HG02623 (cell line): ENCODE measurements at regions not wholly inside any gene's neighbourhood (a gene's known extent, or its start where the extent isn't known, plus 50 kb on each side); places are given as distances from the start of the nearest gene placed in this dataset.

Experiments used
- ATAC-seq: cut with Tn5 transposase; IDR thresholded peaks from one replicate; pipeline ENCODE4 v1.9.1; 2021; ENCODE audit warnings: moderate library complexity; ENCODE audit not compliant: unreplicated experiment

DNA sequence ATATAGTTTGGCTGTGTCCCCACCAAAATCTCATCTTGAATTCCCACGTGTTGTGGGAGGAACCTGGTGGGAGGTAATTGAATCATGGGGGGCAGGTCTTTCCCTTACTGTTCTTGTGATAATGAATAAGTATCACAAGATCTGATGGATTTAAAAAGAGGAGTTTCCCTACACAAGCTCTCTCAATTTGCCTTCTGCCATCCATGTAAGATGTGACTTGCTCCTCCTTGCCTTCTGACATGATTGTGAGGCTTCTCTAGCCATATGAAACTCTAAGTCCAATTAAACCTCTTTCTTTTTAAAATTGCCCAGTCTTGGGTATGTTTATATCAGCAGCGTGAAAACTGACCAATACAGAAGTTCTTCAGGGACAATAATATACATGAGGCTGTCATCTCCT is 425.1 kb downstream of the PABPC4L start:
- ATAC-seq, result no peak

DNA sequence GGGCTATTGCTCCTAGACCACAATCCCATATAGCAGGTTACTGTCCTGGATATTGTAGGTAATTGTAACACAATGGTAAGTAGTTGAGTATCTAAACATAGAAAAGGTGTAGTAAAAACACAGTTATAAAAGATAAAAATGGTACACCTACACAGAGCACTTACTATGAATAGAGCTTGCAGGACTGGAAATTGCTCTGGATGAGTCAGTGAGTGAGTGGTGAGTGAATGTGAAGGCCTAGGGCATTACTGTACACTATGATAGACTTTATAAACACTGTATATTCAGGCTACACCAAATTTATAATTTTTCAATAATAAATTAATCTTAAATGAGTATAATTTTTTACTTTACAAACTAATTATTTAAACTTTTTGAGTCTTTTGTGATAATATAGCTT is 425.7 kb downstream of the PABPC4L start:
- ATAC-seq, result no peak

DNA sequence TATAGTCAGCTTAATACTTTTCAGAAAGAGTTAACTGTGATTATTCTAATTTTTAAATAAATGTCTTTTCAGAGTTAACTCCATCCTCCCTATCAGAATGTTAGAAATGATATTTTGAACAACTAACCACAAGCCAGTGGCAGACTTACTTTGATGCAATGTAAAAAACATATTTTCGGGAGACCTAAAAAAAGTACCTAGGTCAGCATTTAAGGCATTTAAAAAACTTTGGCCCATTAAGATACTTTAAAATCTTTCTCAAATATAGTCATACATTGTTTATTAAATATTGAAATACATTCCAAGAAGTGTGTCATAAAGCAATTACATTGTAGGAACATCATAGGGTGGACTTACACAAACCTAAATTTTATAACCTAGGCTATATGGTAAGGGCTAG is 426.1 kb downstream of the PABPC4L start:
- ATAC-seq, result no peak

DNA sequence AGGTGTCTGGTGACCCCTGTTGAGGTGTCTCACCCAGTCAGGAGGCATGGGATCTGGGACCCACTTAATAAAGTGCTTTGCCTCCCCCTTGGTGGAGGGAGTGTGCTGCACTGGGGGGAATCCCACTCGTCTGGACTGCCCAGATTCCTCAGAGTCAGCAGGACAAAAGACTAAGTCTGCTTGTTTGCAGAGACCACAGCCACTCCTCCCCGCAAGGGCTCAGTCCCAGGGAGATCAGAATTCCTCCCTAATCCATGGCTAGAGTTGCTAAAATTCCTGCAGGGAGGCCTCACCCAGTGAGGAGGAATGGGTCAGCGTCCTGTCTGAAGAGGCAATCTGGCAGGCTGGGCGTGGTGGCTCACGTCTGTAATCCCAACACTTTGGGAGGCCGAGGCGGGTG is 442.2 kb downstream of the PABPC4L start:
- ATAC-seq, result no peak

DNA sequence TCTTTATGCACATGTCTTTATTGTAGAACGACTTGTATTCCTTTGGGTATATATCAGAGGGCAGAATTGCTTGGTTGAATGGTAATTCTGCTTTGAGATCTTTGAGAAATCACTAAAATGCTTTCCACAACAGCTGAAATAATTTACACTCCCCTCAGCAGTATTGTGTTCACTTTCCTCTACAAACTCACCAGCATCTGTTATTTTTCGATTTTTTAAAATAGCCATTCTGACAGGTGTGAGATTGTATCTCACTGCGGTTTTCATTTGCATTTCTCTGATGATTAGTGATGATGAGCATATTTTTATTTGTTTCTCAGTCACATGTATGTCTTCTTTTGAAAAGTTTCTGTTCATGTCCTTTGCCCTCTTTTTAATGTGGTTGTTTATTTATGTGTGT is 459.8 kb downstream of the PABPC4L start:
- ATAC-seq, result no peak

DNA sequence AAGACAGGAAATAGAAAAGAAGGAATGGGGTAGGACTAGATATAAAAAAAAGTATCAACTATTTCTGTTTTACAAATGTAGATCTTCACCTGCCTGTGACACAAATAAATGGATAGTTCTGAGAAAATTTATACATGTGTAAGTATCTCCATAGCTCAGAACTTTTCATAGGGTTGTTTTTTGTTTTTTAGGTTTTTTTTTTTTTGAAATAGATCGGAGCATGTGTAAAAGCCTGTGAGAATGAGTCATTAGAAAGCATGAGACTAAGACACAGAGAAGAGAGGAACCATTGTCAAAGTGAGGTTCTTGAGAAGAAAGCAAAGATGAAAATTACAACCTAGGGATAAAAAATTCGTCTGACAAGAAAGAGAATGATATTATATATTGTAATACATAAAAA is 481.6 kb downstream of the PABPC4L start:
- ATAC-seq, result no peak

DNA sequence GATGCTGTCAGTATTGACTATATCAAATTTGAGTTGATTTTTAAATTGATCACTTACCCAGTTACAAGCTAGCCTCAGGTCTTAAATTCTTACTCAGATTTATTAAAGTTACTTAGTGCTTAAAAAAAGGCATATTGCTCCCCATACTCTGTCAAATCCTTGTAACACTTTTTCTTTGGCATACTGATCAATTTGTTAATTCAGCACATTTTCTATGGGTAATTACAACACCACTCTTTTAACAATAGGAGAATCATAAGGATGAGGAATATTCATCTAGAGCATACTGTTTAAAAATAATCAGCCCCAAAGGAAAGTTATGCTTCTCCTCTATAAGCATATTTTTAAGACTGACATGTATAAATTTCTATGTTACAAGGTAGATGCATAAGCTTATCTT is 482.5 kb downstream of the PABPC4L start:
- ATAC-seq, result no peak

DNA sequence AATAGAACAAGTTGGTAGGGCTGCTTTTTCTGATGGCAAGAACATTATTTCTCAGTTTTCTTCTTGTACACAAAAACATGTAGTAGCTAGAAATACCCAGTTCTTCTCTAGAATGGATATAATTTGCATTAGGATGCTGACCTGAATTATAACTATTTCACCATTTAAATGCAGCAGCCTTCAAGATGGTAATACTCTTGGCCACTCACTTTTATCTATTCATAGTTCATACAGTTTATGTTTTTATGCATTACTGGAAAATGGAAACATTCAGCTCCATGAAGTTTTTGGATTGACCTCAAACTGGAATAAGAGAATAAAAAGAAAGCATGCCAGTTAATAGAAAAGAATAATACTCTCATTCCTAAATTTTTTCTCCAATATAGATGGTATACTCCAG is 487.4 kb downstream of the PABPC4L start:
- ATAC-seq, result no peak

DNA sequence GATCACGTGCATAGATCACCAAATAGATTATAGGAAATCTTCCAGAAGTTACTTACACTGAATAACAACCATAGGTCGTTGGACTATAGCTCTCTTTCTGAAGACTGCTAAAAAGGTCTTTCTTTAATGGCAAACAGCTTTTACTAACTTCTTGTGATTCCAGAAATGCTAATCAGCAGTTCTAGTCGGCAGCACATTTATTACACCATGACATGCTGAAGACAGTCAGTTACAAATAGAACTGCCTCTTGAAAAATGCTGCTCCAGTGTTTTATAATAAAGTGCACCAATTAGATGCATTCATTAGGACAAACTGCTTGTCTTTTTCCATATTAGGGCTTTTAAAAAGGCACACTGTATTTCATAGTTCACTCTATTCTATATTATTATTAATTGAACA is 488.2 kb downstream of the PABPC4L start:
- no peak for ATAC-seq

DNA sequence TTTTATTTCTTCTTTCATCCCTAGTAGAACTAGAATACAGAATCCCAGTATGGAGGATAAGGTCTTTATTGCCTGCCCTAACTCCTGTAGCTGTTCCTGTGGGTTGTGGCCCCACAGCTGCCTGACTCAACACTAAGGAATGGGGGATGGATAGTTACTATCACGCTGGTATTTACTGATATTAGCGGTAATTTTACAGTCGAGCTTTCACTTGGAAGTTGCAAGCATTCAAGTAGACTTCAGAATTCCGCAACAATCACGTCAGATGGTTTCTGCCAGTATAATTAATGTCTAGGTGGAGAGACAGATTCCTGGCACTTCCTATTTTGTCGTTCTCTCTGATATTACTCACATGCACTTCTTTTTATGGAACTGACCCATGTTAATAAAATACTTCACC is 489.8 kb downstream of the PABPC4L start:
- ATAC-seq, result no peak

DNA sequence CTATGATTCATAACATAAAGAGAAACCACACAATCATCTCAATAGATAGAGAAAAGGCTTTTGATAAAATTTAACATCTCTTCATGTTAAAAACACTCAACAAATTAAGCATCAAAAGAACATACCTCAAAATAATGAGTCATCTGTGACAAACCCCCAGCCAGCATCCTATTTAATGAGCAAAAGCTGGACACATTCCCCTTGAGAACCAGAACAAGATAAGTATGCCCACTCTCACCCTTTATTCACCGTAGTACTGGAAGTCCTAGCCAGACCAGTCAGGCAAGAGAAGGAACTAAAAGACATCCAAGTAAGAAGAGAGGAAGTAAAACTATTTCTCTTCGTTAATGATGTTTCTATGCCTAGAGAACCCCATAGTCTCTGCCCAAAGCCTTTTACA is 507.2 kb downstream of the PABPC4L start:
- ATAC-seq, result no peak

DNA sequence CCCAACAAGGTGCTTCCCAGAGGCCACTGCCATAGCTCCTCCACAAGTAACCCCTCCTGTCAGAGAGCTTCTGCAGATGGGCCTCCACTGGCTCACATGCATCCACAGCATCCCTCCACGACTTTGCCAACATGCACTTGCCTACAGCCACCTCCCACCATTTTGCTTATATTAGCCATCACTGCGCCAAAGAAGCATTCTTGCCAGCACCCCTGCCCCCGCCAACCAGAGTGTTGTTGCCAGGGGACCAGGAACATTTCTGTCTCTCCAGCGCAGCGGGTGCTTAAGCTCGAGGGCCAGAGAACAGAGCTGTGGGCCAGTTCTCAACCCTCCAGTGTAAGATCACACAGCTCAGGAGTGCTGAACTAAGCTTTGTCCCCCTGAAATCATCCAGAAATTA is 517.6 kb downstream of the PABPC4L start:
- ATAC-seq, result no peak

DNA sequence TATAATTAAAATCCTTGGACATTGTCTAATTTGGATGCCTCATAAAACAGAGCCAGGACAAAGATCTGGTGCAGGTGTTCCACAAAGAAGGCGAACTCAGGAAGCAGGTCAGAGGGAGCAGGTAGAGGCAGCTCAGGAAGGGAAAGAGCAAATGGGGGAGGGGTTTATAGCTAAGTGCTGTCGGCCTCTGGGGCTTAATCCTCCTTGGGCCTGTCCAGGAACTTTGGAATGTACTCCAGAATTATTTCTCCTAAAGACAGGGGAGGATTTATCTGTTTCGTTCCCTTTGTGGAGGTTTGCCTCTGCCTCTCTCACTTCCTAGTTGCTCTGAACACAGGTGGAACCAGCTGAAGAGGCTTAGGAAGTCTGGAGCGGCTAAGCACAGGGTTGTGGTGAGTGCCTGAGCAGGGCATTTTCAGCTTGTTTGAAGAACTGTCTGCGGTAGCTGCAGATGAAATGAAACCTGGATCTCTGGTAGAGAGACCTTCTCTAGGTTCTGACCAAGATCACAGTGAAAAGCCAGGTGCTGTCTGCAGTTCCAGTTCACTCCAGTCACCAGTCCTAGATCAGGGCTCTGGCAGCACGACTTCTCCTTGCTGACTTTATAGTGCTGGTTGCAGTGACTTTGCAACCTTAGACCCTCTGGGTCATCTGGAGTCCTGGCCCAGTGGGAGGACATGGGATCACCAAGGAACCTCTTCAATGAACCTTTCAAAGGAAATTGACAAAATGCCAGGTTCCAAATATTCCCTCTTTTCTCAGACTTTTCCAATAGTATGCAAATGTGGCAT is 519.2 kb downstream of the PCDH10 start:
- no peak for ATAC-seq

DNA sequence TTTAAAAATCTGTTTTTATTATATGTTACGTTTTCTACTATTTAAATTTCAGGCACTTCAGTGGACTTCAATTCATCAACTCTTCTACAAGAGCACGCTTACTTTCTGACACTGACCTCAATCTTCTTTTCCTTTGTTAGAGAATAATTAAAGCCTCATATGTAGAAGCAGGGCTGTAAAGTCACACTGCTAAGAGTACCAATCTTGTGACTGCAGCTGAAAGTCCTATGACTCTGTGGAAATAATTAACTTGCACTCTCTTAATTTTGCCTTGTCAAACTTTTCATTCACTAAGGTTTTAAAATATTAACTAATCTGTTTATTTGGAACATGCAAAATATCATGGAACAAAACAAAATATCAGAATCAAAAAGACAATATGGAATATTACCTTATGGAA is 498.1 kb downstream of the PCDH10 start:
- no peak for ATAC-seq

DNA sequence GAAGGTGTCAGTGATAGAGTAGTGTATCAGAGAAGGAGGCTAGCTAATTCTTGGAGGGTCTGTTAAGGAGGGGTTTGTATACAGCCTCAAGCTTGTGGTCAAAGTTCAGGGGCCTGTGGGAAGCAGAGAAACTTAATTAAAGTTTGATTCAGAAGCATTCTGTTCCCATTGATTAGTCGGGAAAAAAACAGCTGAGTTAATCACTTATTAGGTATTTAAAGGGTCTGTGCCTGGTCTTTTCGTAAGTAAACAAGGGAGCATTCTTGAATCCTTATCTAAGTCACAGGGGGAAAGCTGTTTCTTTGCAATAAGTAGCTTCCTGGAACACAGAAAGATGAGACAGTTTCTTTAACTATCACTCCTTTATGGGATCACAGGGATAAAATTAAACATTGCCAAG is 492.1 kb downstream of the PCDH10 start:
- no peak for ATAC-seq

DNA sequence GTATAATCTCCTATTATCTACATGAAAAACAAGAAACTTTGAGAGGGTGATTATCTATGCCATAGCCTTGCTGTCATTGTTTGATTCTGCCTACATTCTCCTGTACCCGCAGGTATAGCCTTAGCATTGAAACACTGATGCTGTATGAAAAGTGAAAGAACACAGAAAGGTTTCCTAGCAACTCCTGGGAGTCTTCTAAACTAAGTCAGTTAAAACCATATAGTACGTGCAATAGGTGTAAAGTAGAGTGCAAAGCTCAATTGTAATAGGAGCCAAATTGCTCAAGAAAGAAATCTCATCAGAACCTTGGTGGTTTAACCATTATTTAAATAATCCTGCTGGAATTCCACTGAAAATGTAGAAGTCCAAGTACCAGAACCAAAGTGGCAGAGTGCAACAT is 489.7 kb downstream of the PCDH10 start:
- ATAC-seq, result no peak

DNA sequence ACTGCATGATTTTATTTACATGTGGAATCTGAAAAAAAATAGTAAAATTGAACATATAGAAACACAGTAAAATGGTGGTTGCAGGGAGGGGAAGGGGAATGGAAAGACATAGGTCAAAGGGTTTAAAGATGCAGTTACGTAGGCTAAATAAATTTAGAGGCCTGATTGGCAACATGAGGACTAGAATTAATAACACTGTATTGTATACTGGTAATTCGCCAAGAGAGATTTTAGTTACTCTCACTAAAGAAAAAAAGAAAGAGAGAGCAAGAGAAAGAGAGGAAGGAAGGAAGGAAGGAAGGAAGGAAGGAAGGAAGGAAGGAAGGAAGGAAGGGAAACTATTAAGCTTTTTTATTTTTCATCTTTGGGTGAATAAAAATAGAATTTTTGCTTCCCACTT is 488.1 kb downstream of the PCDH10 start:
- ATAC-seq, result no peak

DNA sequence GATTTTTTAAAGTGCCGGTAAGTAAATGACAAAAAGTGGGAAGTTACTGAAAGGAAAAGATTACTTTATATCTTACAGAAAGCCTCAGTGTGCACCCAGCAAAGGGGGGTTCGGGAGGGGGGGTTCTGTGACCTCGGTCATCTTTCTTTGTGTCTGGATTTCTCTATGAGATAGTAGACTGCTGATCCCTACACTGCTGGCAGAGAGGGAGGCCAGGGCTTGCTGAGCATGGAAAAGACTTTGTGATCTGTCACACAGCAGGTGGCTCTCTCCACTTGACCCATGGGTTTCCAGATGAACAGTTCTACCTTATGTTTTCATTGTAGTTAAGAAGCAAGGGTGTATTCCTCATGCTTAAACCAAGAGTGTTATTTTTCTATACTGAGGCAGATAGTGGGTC is 475.6 kb downstream of the PCDH10 start:
- no peak for ATAC-seq

DNA sequence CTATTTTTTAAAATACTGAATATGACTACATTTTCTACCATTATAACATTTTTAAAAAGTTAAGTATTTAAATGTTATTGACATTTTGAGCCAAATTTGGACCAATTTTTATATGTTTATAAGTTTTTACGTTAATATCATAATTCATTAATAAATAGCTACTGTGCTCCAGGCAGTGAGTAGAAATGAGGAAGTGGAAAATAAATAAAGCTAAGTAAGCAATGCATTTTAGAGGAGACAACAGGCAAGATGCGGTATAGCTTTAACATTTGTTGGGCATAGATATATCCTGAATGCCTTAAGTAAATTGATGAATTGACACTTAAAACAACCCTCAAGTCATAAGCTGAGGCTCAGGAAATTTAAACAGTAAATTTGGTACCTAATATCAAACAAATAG is 474.8 kb downstream of the PCDH10 start:
- ATAC-seq, result no peak

DNA sequence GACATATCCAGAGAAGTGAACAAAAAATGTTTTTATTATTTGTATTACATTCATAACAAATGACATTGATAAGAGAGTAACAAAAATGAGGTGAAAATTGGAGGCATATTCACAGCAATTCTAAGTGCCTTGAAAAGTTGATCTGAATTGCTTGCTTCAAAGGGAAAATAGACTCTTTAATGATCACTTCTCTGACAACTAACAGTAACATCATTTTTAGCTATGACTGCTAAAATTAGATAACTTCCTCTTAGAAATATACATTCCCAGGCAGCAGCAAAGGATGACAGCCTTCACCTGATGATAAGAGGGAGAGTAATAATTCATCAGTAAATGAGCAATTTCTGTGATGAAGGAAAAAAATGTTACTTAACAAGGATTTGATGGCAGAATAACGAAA is 472.5 kb downstream of the PCDH10 start:
- ATAC-seq, result no peak

DNA sequence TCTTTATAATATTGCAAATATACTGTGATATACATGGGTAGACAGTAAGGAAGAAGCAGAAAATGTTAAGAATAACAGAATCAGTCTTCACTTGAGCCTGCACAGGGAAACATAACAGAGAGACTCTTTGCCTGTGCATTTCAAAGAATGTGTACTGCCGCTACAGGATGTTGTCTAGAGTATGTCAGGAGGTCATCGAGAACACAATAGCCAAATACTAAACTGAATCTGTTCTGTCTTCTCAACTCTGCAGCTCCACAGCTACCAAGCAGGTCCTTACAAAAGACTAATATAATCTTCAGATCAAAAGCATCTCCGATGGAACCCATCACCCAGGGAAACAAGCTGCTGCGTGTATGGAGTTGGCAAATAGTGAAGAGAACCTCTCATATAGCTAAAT is 471.5 kb downstream of the PCDH10 start:
- no peak for ATAC-seq

DNA sequence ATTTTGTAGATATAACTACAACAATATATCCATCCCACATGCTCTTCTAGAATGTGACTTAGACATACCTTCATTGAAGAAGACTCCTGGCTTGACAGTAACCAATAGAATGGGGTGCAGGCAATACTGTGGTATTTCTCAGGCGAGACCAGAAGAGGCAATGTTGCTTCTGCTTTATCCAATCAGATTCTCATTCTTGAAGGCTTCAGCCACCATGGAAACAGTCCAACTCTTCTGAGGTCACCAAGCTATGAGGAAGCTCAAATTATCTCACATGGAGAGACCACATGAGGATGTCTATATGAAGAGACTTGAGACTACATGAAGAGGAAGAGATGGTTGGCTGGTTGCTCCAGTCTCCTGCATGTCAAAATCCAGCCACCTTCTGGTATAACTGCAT is 469.9 kb downstream of the PCDH10 start:
- ATAC-seq, result no peak

DNA sequence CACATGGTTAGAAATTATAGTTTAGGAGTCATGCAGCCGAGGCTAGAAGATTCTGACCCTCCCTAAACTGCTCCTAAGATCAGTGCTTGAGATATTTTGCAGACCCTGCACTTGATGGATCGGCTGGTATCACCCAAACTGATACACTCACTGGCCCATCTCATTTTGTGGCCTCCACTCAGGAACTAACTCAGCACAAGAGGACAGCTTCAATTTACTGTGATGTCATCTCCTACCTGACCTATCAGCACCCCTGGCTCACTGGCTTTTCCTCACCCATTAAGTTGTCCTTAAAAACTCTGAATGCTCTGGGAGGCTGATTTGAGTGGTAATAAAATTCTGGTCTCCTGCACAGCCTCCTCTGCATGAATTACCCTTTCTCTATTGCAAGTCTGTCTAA is 450.9 kb downstream of the PCDH10 start:
- ATAC-seq, result no peak
